Neural progenitor cell (in vitro differentiated cells): ENCODE measurements at regions not wholly inside any gene's neighbourhood (a gene's known extent, or its start where the extent isn't known, plus 50 kb on each side); places are given as distances from the start of the nearest gene placed in this dataset.

Experiments
- EZH2 ChIP-seq: fragments of 200-600 bp; sonication (generic); IDR thresholded peaks from 2 replicates; pipeline ENCODE4 v1.6.1; 2017; ENCODE audit warnings: antibody characterized with exemption, mild to moderate bottlenecking, moderate library complexity
- EZH2phosphoT487 ChIP-seq: fragments of 200-600 bp; sonication (generic); IDR thresholded peaks from 2 replicates; pipeline ENCODE4 v1.6.1; 2017; ENCODE audit warnings: antibody characterized with exemption
- TF ChIP-seq, protein P1 (sequence below): fragments of 200-600 bp; sonication (generic); IDR thresholded peaks from 2 replicates; pipeline ENCODE4 v1.5.1; 2017; ENCODE audit warnings: antibody characterized with exemption, mild to moderate bottlenecking

DNA sequence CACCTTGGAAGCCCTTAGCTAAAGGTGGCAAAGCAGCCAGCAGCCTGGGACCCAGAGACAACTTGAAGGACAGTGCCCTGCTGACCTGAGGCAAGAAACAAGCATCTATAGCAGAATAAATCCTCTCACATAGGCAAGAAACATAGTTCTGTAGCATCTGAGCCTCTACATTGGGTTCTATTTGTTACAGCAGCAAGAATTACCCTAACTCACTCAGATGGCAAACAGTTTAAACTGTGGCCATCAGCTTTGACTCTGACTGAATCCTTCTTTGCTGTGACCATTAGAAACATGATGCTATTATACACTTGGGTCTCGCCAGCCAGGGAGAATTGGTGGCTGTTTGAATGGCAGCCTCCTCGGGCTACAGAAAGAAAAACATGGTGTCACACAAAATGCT lies 53.1 kb upstream of the CCL1 start:
- TF ChIP-seq, protein P1, sequence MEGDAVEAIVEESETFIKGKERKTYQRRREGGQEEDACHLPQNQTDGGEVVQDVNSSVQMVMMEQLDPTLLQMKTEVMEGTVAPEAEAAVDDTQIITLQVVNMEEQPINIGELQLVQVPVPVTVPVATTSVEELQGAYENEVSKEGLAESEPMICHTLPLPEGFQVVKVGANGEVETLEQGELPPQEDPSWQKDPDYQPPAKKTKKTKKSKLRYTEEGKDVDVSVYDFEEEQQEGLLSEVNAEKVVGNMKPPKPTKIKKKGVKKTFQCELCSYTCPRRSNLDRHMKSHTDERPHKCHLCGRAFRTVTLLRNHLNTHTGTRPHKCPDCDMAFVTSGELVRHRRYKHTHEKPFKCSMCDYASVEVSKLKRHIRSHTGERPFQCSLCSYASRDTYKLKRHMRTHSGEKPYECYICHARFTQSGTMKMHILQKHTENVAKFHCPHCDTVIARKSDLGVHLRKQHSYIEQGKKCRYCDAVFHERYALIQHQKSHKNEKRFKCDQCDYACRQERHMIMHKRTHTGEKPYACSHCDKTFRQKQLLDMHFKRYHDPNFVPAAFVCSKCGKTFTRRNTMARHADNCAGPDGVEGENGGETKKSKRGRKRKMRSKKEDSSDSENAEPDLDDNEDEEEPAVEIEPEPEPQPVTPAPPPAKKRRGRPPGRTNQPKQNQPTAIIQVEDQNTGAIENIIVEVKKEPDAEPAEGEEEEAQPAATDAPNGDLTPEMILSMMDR, result no peak
- TF ChIP-seq EZH2 (no peak), EZH2phosphoT487 (no peak)
